ENCODE measurements at regions not wholly inside any gene's neighbourhood (a gene's known extent, or its start where the extent isn't known, plus 50 kb on each side); places are given as distances from the start of the nearest gene placed in this dataset.
A peak's percentile ranks its signal among the peaks of the same experiment; 100 is the strongest.

DNA sequence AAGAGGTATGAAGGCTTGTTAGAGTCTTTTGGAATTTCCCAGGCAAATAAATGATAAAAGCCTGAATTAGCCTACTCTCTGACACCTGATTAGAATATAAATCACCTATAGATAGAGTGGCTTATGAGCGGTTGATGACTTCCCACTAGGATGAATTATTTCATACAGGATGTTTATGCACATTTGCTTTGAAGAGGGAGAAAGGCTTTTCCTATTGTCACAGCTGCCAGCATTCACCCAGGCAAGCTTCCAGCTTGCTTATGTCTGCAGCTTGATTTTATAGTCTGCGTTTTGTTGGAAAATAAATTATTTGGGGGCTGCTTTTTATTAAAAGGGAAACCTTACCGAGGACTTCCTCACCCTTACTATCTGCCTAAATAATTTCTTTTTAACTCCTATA, 51.3 kb upstream of the EIF2S2 start:
- DNase-seq (ENCODE audit: low read depth): peak; percentile 20

DNA sequence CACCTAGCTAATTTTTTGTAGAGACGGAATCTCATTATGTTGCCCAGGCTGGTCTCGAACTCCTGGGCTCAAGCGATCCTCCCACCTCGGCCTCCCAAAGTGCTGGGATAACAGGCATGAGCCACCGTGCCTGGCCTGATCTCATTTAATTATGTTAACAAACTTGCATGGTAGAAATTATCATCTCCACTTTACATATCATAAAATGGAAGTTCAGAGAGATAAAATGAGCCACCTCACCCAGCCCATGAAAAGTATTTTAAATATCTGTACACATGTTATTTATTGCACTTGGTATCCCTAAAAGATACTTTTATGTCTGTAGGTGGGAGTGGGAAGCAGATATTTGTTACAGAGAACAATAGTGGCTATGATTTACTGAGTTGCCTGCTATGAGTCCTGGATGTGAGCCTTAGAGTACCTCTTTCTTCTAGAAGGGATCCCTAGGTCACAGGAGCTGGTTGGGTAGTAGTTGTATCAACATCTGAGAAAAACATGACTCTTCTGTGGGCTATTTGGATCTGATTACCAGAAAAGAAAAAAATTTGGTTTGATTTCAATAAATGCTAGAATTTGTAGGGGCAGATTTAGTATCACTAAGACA, 52.4 kb upstream of the EIF2S2 start:
- DNase-seq (ENCODE audit: low read depth): no peak

- DNase-seq (ENCODE audit: low read depth): no peak
These were observed 53.1 kb upstream of the EIF2S2 start for GRCh38 chr20:34165018-34165619.

- DNase-seq (ENCODE audit: low read depth): no peak
These were observed 59.6 kb upstream of the EIF2S2 start for GRCh38 chr20:34171640-34172039.

- no peak for DNase-seq (ENCODE audit: low read depth)
These were observed 60.9 kb upstream of the EIF2S2 start for GRCh38 chr20:34172926-34173325.

- DNase-seq (ENCODE audit: low read depth): no peak
These were observed 63.0 kb upstream of the EIF2S2 start for GRCh38 chr20:34175079-34175478.

- DNase-seq (ENCODE audit: low read depth): no peak
These were observed 63.8 kb upstream of the EIF2S2 start for GRCh38 chr20:34175879-34176278.

DNA sequence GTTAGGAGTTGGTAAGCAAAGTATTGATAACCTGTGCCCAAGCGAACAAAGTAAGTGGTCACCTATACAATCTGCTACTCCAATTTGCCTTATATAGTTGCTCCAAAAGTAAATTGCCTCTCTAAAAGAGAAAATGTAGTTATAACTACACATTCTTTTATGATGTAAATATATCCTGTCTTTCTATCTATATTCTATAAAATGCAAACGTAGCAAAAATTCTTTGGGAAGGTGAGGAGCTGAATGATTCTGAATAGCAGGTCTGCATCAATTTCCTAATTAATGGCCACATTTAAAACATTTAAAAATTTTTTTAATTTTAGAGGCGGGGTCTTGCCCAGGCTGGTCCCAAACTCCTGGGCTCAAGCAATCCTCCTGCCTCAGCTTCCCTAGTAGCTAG, 64.2 kb upstream of the ASIP start:
- no peak for DNase-seq (ENCODE audit: low read depth)

DNA sequence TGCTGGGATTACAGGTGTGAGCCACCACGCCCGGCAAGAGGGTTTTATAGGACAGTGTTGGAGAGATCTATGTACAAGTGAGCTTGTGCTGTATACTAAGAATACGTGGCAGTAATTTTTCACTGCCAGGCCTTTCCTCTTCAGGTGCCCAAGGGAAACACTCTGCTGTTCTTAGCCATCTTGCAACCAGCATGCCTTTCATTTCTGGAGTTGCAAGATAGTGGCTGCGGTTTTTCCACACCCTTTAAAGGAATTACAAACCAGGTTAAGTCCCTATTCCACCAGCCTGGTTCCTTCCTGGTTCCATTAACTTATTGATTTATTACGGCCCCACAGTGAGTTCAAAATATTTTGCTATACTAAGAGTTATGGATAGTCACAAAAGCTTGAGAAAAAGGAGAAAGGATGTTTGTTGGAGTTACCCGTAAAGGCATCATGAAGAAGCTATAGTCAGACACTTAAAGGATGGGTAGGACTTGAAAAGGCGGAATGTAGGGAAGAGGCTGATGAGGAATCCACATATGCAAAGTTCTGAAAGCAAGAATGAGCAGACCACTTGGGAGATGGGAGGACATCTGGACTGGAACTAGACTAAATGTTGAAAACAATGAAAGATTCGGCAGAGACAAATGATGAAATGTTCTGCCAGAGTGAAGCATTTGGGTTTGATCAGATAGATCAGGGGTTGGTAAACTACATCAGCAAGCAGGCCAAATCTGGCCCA, 61.4 kb upstream of the ASIP start:
- DNase-seq (ENCODE audit: low read depth): no peak

DNA sequence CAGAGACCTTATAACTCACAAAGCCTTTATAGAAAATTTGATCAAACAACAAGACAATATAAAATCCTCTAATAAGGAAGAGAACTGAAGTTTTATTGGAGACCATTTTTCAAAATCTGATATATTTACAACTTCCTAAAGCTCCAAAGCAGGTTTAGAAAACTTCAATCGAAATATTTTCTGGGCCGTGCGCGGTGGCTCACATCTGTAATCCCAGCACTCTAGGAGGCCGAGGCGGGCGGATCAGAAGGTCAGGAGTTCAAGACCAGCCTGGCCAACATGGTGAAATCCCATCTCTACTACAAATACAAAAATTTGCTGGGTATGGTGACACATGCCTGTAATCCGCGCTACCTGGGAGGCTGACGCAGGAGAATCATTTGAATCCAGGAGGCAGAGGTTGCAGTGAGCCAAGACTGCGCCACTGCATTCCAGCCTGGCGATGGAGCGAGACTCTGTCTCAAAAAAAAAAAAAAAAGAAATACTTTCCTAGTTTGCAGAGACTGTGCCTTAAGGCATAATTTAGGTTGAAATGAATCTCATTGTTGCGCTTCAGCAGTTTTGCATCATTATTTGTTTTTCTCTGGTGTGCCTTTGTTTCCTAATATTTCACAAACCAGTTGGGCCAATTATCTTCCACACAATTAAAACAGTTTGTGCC, 60.6 kb upstream of the ASIP start:
- no peak for DNase-seq (ENCODE audit: low read depth)

- DNase-seq (ENCODE audit: low read depth): no peak
These were observed 59.7 kb upstream of the ASIP start for GRCh38 chr20:34181484-34181883.

DNA sequence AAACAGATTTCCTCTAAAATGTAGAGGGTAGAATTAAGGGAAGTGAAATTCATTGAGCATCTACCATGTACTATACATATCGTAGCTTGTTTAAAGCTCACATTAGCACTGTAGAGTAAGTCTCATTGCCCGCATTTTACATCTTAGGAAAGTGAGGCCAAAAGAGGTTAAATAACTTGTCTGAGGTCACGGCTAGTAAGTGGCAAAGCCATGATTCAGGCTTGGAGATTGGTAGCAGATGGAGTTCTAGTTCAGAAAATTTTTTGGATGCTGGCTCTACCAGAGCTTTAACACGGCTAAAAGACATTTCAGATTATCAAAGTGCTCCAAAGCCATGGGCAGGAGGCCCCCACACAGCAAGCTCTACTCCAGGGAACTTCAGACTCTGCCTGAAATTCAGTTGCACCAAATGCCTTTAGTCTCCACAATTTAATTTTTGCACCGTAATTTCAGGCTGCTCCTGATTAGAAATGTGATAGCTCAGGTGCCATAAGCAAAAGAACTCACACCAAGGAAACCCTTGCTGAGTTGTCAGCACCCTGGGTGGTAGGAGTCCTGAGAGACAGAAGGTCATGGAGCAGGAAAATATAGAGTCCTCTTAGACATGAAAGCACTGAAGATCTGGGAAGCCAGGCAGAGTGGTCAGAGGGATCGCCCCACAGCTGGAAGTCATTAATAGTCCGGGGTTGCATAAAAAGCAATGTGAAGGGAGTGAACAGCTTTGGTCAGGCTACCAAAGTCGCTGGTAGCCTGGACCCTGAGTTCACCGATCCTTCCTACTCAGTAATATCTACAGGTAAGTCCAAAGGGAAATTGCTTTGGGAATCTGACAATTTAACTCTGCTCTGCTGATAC, 55.2 kb upstream of the ASIP start:
- no peak for DNase-seq (ENCODE audit: low read depth)

DNA sequence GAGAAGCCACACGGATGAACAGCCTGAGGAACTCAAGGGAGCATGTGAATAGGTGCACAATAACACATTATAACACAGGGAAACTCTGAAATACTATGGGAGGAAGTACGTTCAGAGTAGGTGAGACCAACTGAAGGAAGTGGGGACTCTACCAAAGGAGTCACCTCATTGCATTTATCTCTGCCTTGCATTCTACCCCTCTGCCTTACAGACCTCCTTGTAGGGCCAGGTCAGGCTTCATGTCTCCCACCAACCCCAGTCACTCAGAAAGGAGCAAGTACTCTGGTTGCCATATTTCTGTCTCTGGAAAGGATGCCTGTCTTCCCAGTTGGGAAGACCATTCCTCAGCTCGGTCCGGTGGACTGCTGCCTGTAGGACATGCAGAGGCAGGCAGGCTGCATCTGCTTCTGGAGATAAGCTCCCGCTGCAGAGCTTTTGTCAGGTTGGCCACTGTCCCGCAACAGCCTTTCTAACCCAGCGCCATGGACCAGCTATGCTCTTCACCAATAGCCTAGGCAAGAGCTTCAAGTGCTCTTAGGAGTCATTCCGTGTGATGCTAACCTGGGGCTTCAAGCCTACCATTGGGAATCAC, 51.6 kb upstream of the ASIP start:
- no peak for DNase-seq (ENCODE audit: low read depth)

DNA sequence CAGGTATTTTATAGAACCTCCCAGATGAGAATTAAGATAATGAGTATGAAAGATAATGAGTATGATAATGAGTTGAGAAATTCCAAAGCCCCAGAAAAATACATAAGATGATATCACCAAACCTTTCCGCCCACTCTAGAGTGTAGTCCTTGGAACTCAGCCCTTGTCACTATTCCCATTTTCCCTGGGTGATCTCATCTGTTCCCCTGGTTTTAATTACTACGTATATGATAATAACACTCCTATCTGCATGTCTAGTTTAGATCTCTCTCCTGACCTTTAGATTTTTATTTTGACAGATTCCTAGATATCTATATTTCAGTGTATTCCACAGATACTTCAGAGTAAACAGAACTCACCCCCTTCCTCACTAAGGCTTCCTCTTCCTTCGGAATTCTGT, 51.0 kb upstream of the ASIP start:
- DNase-seq (ENCODE audit: low read depth): no peak

DNA sequence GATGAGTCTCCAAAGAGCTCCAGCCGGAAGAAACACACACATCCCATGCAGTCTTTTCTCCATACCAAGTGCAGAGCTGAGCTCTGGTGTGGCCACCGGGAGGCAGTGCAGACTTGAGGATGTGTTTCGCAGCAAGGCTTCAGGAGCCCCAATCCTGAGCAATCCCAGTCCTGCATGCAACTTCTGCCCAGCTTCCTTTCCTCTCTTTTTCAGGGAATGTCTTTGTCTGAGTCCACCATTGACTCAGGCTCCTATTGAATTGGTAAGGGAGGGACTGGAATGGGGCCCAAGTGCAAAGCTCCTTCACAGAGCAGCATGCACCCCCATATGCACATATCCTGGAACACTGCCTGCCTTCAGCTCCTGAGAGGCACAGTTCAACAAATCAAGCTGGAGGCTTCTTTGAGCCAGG, 50.5 kb upstream of the ASIP start:
- peak; percentile 45 for DNase-seq (ENCODE audit: low read depth)

Measured in forelimb muscle (tissue), 1 donor.